VCaP (cell line): ENCODE measurements at regions not wholly inside any gene's neighbourhood (a gene's known extent, or its start where the extent isn't known, plus 50 kb on each side); places are given as distances from the start of the nearest gene placed in this dataset.
"Not testable (repeated sequence)": the region's sequence is repeated elsewhere in the genome, so short reads cannot be mapped to it uniquely, and the experiment has no call there.

Experiments used
- H3K27ac ChIP-seq: fragments of 450-650 bp; 2 replicates; pipeline ENCODE4 v1.5.1; 2017
- CTCF ChIP-seq: fragments of 450-650 bp; conservative IDR thresholded peaks from 2 replicates; pipeline ENCODE4 v1.5.1; 2017; ENCODE audit warnings: mild to moderate bottlenecking, moderate library complexity

- TF ChIP-seq CTCF, result no peak
- H3K27ac ChIP-seq, result no peak overlapping the region
Measured at GRCh38 chr6:140155451-140156126, 781.1 kb upstream of the CITED2 start.

- no peak for TF ChIP-seq CTCF
- H3K27ac ChIP-seq, result no peak overlapping the region
Measured at GRCh38 chr6:140153703-140154102, 779.3 kb upstream of the CITED2 start.

GRCh38 chr6:140147825-140148814 lies 773.7 kb upstream of the CITED2 start:
- not testable (repeated sequence) for H3K27ac ChIP-seq

GRCh38 chr6:140140891-140141290 lies 766.4 kb upstream of the CITED2 start:
- H3K27ac ChIP-seq, result no peak overlapping the region
- TF ChIP-seq CTCF, result no peak

- H3K27ac ChIP-seq, result 0 out of 2 replicates have a peak overlapping the region, but pooled peaks have one; percentile 7
- TF ChIP-seq CTCF, result no peak
Measured at GRCh38 chr6:140138311-140139010, 764.0 kb upstream of the CITED2 start.

- TF ChIP-seq CTCF, result no peak
- H3K27ac ChIP-seq, result no peak overlapping the region
Measured at GRCh38 chr6:140134224-140134623, 759.8 kb upstream of the CITED2 start.

- no peak for TF ChIP-seq CTCF
- H3K27ac ChIP-seq, result no peak overlapping the region
Measured at GRCh38 chr6:140130074-140130473, 755.6 kb upstream of the CITED2 start.
